MM.1S (cell line): ENCODE measurements at regions not wholly inside any gene's neighbourhood (a gene's known extent, or its start where the extent isn't known, plus 50 kb on each side); places are given as distances from the start of the nearest gene placed in this dataset.

Source experiments
- EZH2 ChIP-seq: fragments of 300-600 bp; sonication (generic); optimal IDR thresholded peaks from 2 replicates; pipeline ENCODE3; 2017; ENCODE audit warnings: low read depth, mild to moderate bottlenecking, antibody characterized with exemption, low read length, mixed read lengths
- TF ChIP-seq, protein P1 (sequence below): fragments of 300-600 bp; sonication (generic); IDR thresholded peaks from 2 replicates; pipeline ENCODE4 v1.5.1; 2016; ENCODE audit warnings: antibody characterized with exemption, low read length, mixed read lengths

DNA sequence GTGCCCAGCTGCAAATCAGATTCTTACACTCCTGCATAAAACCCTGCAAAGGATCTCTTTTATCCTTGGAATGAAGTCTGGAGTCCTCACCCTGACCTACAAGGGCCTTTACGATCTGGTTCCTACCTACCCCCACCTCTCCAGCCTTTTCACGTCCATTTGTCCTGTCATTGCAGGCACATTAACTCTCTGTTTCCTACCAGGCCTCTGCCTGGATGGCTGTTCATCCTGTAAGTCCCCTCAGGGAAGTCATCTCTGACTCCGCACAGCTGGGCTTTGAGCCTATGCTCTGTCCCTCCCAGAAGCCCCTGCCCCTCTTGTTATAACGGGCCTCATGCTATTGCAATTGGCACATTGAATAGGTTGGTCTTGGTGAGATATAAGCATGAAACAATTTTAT lies 96.8 kb upstream of the USP24 start:
- TF ChIP-seq, protein P1, sequence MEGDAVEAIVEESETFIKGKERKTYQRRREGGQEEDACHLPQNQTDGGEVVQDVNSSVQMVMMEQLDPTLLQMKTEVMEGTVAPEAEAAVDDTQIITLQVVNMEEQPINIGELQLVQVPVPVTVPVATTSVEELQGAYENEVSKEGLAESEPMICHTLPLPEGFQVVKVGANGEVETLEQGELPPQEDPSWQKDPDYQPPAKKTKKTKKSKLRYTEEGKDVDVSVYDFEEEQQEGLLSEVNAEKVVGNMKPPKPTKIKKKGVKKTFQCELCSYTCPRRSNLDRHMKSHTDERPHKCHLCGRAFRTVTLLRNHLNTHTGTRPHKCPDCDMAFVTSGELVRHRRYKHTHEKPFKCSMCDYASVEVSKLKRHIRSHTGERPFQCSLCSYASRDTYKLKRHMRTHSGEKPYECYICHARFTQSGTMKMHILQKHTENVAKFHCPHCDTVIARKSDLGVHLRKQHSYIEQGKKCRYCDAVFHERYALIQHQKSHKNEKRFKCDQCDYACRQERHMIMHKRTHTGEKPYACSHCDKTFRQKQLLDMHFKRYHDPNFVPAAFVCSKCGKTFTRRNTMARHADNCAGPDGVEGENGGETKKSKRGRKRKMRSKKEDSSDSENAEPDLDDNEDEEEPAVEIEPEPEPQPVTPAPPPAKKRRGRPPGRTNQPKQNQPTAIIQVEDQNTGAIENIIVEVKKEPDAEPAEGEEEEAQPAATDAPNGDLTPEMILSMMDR: no peak
- no peak for TF ChIP-seq EZH2
